Activated T-cell treated with anti-CD3 and anti-CD28 coated beads, Interleukin-2, amount 50 U/mL, for 48 hours (primary cell): ENCODE measurements at regions not wholly inside any gene's neighbourhood (a gene's known extent, or its start where the extent isn't known, plus 50 kb on each side); places are given as distances from the start of the nearest gene placed in this dataset.

Experiments
- DNase-seq, 2 experiments: peaks; one replicate each; pipeline ENCODE4 v3.0.0-alpha.2; 2020

DNA sequence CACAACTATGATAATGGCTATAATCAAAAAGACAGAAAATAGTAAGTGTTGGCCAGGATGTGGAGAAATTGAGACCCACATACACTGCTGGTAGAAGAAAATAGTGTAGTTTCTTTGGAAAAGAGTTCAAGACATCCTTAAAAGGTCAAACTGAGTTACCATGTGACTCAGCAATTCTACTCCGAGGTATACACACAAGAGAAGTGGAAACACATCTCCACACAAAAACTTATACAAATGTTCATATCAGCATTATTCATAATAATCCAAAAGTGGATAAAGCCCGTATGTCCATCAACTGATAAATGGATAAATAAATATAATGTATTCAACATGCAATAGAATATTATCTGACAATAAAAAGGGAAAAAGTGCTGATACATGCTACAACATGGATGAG, 532.2 kb downstream of the NR2F1-AS1 start:
- no peak for DNase-seq

DNA sequence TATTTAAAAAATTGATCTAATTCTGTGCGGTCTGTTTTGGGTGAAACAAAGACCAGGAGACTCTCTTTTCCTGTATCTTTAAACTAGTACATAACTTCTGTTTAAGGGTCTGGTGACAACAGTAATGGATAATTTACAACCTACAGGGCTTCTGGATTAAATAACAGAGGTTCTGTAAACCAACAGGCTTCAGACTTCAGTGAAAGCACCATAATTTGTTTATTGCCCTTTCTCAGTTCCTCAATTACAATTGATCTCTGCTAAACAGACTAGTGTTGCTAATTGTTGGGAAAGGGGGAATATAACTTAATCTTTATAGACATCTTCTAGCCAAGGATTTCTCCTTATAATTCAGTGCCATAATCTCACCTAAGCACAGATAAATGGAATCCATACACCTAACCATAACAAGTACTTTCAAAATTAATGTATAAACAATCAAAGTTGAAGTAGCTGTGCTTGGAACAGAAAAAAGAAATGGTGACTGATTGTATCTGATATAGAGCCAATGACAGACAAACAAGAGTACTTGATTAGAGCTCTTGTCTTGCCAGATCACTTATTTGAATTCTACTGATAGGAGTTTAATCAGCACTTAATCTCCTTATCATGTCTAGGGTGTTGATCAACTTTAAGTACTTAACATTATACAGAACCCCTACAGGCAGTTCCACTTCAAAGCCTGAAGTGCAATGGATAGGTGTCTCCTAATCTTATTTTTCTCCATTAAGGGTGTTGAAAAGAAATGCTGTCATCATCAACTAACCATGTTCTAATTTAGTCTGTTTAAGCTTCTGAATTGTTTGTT, 536.0 kb downstream of the NR2F1-AS1 start:
- DNase-seq, result no peak

DNA sequence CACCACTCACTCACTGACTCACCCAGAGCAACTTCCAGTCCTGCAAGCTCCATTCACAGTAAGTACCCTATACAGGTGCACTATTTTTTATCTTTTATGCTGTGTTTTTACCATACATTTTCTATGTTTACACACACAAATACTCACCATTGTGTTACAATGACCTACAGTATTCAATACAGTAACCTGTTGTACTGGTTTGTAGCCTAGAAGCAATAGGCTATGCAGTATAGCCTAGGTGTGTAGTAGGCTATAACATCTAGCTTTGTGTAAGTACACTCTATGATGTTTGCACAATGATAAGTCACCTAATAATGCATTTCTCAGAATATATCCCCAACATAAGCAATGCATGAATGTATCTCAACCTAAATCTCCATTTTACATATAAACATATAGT, 541.1 kb downstream of the NR2F1-AS1 start:
- DNase-seq, result no peak

DNA sequence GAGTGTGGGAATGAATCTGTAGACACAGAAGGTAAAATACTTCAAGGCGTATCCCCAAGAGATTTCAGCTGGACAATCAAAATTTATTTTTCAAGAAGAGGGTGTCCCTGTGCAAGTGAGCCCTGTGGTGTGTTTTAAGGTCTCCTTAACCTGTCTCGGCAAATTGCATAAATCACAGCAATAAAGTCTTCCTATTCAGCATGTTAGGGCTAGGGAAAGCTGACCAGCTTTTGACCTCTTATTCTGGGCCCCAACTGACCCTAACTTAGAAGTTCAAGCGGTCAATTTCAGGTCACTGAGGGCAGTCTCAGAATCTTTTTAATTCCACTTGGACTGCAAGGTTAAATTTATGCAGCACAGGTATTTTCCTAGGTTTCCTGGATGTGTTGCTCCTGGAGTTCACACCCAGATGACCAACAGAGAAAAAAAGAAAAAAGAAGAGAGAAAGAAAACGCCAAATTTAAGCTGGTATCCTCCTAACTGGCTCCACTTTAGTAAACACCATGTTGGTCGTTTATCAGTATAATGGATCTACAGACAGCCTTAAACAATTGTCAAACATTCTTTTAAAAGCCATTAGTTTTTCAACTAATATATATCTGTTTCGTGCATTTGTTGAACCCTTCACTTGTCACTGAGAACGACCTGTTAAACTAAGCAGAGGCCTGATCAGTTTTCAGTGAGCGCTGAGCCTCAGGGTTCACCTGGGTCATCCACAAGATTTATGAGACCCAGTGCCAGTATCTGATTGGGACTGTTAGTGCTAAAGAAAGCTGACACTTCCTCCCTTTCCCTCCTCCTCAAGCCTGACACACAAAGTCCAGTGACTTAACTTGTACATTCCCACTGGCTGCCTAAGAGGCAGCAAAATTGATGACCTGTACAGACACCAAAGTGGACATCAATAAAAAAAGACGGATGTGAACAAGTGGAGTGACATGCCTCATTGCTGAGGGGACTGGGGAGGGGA, 546.1 kb downstream of the NR2F1-AS1 start:
- no peak for DNase-seq

DNA sequence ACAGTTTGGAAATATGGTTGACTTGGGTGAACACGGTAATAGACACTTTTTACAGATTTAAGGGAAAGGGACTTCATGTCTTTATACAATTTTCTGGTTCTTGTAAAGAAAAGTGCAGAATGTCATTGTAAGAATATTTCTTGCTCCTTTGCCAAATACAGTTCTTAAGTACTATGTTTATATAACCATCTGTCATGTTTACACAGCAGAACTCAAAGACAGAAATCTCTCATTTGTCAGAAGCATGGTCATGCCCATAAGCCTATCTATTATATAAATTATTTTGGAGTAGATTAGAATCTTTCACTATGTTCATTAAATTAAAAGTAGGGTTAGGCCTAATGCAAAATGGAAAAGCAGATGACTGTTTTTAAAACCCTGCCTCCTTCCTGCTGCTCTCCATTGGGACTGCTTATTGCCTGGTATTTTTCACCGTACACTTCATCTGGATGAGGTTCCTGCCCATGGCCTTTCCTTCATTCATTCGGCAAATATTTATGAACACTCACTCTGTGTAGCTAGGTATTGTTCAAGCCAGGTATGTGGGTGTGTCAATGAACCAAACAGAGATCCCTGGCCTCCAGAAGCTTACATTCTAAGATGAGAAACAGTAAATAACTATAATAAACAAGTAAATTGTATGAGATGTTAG, 558.1 kb downstream of the NR2F1-AS1 start:
- DNase-seq, result no peak

DNA sequence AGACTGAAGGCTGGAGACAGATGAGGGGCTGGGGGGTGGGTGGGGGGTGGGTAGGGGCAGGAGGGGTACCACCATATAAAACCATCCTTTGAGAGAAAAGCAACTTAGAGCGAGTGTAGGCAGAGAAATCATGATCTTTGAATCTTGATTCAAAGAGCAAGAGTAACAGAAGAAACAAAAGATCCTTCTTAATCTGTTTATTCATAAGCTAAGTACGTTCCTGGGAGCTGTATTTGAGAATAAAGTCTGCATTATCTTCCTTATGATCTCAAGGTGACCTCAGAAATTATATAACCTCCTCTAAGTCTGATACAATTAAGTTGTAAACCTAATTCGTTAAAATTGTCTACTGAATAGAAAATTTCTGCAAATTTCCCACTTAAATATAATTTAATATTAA, 558.8 kb downstream of the NR2F1-AS1 start:
- DNase-seq, result no peak

DNA sequence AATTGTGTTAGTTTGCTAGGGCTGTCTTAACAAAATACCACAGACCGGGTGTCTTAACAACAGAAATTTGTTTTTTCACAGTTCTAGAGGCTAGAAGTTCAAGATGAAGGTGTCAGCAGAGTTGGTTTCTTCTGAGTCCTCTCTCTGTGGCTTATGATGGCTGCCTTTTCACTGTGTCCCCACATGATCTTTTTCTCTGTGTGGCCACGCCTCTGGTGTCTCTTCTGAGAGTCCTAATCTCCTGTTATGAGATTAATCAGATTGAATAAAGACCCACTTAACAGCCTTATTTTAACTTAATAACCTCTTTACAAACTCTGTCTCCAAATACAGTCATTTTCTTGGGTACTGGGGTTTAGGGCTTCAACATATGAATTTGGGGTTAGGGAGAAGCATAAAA, 561.1 kb downstream of the NR2F1-AS1 start:
- DNase-seq, result no peak

DNA sequence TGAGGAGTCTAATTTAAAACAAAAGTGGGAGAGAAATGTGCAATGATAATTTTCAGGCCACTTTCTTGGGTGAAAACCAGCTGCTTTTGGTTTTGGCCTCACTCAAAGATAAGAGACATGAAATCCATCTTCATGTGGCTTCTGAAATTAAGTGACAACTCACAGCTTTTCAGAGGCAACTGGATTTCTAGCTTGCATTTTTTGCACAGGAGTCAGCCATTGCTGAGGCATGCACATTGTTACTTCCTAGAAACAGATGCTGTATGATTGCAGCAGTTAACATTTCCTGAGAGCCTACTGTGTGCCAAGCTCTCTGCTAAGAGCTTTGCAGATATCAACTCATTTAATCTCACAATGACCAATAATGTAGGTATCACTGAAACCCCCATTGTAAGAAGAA, 562.6 kb downstream of the NR2F1-AS1 start:
- no peak for DNase-seq

DNA sequence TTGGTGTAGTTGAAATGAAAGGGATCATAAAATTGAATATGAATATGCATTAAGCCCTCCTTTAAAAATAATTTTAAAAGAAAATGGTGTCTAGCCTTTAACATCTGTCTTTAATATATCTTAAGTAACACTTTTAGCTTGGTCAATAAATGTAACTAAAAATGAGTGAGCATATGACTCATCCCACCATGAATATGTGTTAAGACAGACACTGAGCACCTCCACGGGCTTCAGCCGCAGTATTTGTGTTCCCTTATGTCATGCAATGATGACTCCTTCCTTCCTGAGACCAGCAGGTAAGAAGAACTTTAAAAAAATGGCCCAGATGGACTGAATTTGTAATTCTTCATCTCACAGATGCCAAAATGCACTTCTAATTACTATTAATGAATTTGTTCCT, 563.2 kb downstream of the NR2F1-AS1 start:
- DNase-seq, result no peak

DNA sequence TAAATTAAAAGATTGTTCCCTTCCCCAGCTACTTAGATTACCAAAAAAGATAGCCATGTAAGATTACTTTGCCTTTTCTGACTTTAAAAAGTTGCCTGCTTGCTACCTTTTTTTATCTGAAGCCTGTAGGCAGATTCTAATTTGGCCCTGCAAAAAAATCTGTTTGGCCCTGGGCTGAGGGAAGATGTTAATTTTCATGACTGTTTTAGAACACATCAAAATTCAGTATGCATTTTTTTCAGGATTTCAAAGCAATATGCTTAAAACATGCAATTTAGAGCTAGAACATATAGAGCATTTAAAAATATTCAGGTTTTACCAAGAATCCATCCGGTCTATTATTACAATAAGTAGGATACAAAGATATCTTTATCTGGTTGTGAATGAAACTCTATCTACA, 563.6 kb downstream of the NR2F1-AS1 start:
- DNase-seq, result no peak

DNA sequence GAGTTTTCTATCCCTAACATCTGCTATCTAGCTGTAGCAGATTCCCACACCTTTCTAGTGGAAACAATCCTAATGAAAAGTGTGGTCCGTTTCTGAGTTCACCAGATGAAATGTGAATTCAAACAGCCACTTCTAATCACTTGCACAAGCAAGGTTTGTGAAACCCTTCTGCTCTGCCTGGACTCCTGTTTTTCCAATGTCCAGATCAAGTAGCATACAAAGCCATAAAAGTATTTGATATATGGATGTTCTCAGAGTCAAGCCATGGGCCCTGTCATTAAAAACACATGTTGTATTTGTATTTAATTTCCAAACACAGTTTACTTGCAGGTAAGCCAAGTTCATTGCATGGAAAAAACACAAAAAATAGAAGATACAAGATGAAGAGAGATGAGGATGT, 570.4 kb downstream of the NR2F1-AS1 start:
- no peak for DNase-seq

DNA sequence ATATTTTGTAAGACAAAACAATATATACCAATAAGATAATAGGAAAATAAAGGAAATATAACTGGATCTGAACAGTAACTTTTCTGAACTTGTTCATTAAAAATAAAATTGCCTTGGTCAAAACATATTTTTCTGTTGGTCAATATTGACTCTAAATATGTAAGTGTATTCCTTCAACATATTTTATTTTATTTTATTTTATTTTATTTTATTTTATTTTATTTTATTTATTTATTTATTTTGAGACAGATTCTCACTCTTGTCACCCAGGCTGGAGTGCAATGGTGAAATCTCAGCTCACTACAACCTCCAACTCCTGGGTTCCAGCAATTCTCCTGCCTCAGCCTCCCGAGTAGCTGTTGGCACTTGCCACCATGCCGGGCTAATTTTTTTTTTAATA, 571.0 kb downstream of the NR2F1-AS1 start:
- no peak for DNase-seq

DNA sequence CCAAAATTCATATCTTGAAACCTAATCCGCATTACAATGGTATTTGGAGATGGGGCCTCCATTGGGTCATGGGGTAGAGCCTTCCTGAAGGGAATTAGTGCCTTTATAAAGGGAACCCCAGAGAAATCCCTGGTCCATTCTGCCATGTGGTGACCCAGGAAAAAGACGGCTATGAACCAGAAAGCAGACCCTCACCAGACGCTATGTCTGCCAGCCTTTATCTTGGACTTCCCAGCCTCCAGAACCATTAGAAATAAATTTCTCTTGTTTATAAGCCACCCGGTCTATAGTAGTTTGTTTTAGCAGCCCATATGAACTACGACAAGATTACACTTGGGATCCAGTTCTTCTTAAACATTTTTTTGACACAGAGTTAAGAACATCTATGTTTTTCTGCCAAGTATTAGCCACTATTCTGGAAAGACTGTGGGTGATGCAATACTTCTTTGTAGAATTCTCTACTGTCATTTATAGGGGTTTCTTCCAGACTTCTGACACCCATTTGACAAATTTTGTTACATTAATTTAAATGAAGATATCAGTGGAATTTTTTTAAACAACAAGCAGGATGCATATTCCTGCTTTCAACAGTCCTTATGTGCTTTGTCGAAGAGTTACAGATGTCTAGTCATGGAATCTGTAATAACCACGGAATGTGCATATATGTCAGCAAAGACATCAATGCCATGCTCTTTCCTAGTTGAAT, 572.4 kb downstream of the NR2F1-AS1 start:
- no peak for DNase-seq

DNA sequence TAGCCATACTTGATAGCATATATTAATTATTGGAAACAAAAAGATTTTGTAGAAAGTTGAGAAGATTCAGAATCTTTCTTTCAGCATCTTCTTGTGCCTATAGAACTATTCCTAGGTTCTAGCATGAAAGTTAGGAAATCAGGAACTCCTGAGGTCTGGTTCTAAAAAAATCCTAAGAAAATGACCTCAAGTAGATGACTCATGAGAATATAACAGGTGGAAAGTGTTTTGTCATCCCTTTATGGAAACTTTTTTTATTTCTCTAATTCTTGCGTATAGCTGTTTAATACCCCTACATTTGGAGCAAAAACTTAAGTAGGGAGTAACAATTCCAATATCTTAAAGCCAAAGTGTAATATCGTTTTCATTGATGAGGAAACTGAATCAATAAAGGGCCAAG, 574.1 kb downstream of the NR2F1-AS1 start:
- no peak for DNase-seq

DNA sequence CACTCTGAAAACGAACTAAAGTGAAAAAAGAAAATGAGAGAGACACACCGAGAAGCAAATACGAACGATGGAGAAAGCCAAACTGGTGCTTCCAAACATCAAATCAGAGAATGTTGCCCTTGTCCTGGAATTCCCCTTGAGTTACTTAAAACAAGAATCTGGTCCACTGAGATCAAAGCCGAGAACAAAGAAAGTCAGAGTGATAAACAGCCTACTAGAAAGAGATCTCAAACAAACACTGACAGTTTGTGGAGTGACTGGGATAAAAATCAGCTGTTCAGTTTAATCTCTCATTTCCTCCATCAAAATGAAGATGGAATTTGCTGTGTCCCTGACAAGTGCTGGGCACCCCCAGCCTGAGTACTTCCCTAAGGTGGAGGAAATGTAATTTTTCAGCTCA, 582.6 kb downstream of the NR2F1-AS1 start:
- no peak for DNase-seq

DNA sequence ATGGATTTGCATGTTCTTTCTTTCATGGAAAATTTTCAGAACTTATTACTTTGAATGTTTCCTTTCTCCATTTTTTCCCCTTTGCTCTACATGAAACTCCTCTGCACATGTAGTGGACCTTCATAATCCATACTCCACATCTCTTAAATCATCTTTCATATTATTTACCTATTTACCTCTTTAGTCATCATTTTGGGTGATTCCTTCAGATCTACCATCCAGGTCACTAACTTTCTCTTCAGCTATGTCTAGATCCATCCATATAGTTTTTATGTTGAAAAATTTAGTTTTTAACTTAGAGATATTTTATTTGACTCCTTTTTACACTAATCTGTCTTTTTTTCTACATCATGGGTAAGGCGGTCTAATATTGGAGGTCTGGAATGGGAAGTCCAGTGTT, 586.6 kb downstream of the NR2F1-AS1 start:
- DNase-seq, result no peak

DNA sequence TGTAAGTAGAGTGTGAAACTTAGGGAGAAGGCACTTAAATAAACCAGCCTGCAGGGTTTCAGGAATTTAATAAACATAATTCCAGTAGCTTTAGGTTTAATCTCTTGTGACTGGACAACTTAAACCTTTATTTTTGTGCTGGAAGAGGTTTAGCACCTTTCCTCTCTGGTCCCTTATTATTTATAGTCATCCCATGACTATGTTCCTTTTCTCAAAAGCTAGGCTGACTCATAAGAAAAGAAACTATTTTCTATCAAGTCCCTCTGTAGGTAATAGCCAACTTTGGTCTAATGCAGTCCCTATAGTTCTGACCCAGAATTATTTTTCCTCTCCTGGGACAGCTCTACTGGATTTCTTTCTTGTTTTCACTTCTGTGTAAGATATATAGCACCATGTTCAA, 588.9 kb downstream of the NR2F1-AS1 start:
- DNase-seq, result no peak

DNA sequence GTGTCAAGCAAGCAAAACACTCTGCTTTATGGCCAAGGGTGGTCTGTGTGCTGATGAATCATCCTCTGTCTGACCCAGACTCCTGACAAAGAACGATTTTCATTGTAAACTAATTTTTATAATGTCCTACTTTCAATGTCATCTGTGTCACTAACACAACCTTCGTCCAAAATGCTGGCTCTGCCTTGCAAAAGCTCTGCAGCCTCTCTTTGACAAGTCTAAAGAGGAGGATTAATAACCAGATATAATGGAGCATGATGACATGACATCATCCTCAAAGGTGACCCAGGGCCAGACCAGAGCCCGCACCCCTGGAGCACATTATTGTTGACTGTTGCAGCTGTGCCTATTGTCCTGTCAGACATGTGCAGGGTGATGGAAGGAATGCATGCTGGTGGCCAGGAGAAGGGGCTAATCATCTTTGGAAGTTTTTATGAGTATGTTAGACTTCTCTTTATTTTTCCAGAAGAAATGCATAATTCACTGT, 589.4 kb downstream of the NR2F1-AS1 start:
- DNase-seq, result no peak

DNA sequence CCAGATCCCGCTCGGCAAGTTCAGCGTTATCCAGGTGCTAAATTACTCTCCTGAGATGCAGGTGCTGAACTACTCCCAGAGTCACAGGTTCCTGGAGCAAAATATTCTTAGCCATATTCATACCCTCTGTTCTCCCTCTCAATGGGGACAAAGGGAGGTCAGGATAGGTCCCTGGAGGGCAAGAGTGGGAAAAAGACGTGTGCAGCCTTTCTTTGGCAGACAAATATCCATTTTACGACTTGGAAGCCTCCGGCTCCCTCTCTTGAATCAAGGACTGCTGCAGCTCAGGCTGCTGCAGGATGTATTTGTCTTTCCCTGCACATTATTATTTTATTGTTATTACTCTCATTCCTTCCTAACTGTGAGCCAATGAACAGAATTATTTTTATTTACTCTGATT, 590.2 kb downstream of the NR2F1-AS1 start:
- DNase-seq, result no peak

DNA sequence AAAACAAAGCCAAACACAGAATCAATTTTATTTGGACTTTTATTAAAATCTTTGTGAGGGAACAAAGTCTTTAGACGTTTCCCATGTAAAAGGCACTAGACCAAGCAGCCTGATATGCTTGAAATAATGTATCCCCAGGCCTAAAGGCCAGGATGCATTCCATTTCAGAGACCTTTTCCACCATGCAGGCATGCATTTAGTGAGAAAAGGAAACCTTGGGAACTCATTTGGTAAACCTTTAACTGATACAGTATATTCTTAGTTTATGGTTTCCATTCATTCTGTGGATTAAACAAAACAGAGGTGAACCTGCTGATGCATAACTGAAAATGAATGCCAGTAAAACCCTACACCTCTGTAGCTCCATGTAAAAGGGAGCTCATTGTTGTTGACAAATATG, 600.0 kb downstream of the NR2F1-AS1 start:
- no peak for DNase-seq

DNA sequence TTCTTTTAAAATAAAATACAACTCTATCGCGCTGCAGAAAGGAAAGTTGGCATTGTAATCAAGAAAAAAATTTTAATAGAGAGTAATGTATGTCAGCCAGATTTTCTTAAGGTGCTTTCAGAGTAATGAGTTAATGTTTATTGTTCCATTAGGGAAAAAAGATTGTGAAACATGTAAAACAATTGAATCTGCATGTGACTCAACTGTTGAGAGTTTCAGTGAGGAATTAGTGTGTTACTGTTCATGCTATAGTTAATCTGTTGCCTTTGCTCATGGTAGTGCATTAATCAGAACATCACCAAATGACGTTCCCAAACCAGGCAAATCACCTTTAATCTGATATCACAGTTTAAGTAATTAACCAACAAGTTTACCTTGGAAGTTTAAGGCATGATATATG, 600.5 kb downstream of the NR2F1-AS1 start:
- no peak for DNase-seq

DNA sequence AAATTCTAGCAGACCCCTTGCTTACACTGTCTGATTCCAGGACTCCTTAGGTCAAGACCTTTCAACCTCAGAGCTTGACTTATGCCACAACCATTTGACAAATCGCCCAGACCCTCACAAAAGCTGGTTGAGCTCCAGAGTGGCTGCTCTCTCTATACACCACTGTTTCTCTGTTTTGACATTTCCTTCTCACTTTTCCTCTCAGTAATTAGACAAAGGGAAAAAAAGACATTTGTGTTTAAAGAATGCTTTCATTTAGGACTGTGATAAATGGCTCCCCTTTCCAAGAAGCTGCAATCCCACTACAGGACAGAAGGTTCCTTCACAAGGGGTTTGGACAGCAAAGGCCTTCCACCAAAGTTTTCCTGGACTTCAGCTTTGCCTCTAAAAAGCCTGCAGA, 601.3 kb downstream of the NR2F1-AS1 start:
- no peak for DNase-seq
